ENCODE measurements at regions not wholly inside any gene's neighbourhood (a gene's known extent, or its start where the extent isn't known, plus 50 kb on each side); places are given as distances from the start of the nearest gene placed in this dataset.

- Histone ChIP-seq H3K27ac (ENCODE audit: extremely low read length, insufficient read depth, low read length) (no peak overlapping the region), H3K9me3 (ENCODE audit: low read length) (no peaks in the 10 kb centered on the region), H3K79me2 (ENCODE audit: insufficient read depth, low read length) (no peaks in the 10 kb centered on the region), H4K20me1 (ENCODE audit: insufficient read depth, low read length) (no peaks in the 10 kb centered on the region), H3K36me3 (replicated peaks in 1 of 2; ENCODE audit: control insufficient read depth in 1 of 2, insufficient read depth in 2 of 2, low read length in 2 of 2) (no peaks in the 10 kb centered on the region), H3K4me3 (replicated peaks in 1 of 3; ENCODE audit: insufficient read depth in 1 of 3, low read depth in 2 of 3, low read length in 3 of 3) (no peak overlapping the region), H3K27me3 (ENCODE audit: control insufficient read depth in 1 of 2, insufficient read depth in 2 of 2, low read length in 2 of 2) (no peaks in the 10 kb centered on the region), H2AFZ (ENCODE audit: low read length) (no peak overlapping the region), H3K9ac (ENCODE audit: insufficient read depth, low read depth, low read length) (no peak overlapping the region), H3K4me1 (ENCODE audit: insufficient read depth, low read length) (no peaks in the 10 kb centered on the region), H3K4me2 (ENCODE audit: low read depth, low read length) (no peak overlapping the region)
- no peak for FAIRE-seq
- TF ChIP-seq ZNF124 (CRISPR knock-in tag; IDR thresholded peaks at IDR 0.05) = no peak
- no peak for TF ChIP-seq KLF16 (CRISPR knock-in tag; IDR thresholded peaks at IDR 0.05)
- in situ Hi-C loops (cut with HindIII; ENCODE audit: extremely low pct_ligation_motif_present, low pct_unique_long_range_greater_than_20kb) (no loop called here), intact Hi-C loops (cut with micrococcal nuclease; ENCODE audit: unreplicated experiment) (no loop called here)
- no TSS peak for BruUV-seq (replicated peaks)
- 13% methylated on average over 5 of the region's 5 CpGs for WGBS (ENCODE audit: low lambda C conversion rate)
- DNase-seq (ENCODE audit: low spot score) = no peak
- ATAC-seq = no peak
- ChIA-PET CTCF (ENCODE audit: low intra/inter-chr PET ratio, low total read pairs) (no interaction called here), POLR2A (no interaction called here)
These were observed 280.3 kb downstream of the HACE1 start for GRCh38 chr6:104579310-104579863.

GRCh38 chr6:104575536-104575935 lies 284.2 kb downstream of the HACE1 start:
- Histone ChIP-seq H3K9me3 (ENCODE audit: low read length) (no peaks in the 10 kb centered on the region), H3K27ac (ENCODE audit: extremely low read length, insufficient read depth, low read length) (no peak overlapping the region), H3K79me2 (ENCODE audit: insufficient read depth, low read length) (no peaks in the 10 kb centered on the region), H3K4me3 (replicated peaks in 1 of 3; ENCODE audit: insufficient read depth in 1 of 3, low read depth in 2 of 3, low read length in 3 of 3) (no peak overlapping the region), H3K9ac (ENCODE audit: insufficient read depth, low read depth, low read length) (no peak overlapping the region), H3K27me3 (ENCODE audit: control insufficient read depth in 1 of 2, insufficient read depth in 2 of 2, low read length in 2 of 2) (no peaks in the 10 kb centered on the region), H3K36me3 (replicated peaks in 1 of 2; ENCODE audit: control insufficient read depth in 1 of 2, insufficient read depth in 2 of 2, low read length in 2 of 2) (no peaks in the 10 kb centered on the region), H3K4me1 (ENCODE audit: insufficient read depth, low read length) (no peaks in the 10 kb centered on the region), H2AFZ (ENCODE audit: low read length) (no peak overlapping the region), H3K4me2 (ENCODE audit: low read depth, low read length) (no peak overlapping the region), H4K20me1 (ENCODE audit: insufficient read depth, low read length) (no peaks in the 10 kb centered on the region)
- ATAC-seq (no peak), FAIRE-seq (no peak), DNase-seq (ENCODE audit: low spot score) (no peak)
- in situ Hi-C loops (cut with HindIII; ENCODE audit: extremely low pct_ligation_motif_present, low pct_unique_long_range_greater_than_20kb) (no loop called here), intact Hi-C loops (cut with micrococcal nuclease; ENCODE audit: unreplicated experiment) (no loop called here)
- CTCF ChIA-PET (ENCODE audit: low intra/inter-chr PET ratio, low total read pairs) = no interaction called here
- POLR2A ChIA-PET = no interaction called here
- BruUV-seq (replicated peaks) = no TSS peak
- TF ChIP-seq DDIT3 (CRISPR knock-in tag; IDR thresholded peaks at IDR 0.05) = no peak
- TF ChIP-seq GTF3A (CRISPR knock-in tag; conservative IDR thresholded peaks at IDR 0.05) = no peak
- TF ChIP-seq ZNF780A (CRISPR knock-in tag; IDR thresholded peaks at IDR 0.05) = no peak
- no peak for TF ChIP-seq TRIM22 (IDR thresholded peaks at IDR 0.05)
- no peak for TF ChIP-seq ZHX1 (CRISPR knock-in tag; IDR thresholded peaks at IDR 0.05; ENCODE audit: low read depth)
- TF ChIP-seq CENPBD1 (CRISPR knock-in tag; IDR thresholded peaks at IDR 0.05; ENCODE audit: borderline replicate concordance, low read depth) = no peak
- no peak for TF ChIP-seq ARID5B (CRISPR knock-in tag; IDR thresholded peaks at IDR 0.05)
- TF ChIP-seq CAMTA2 (CRISPR knock-in tag; IDR thresholded peaks at IDR 0.05; ENCODE audit: borderline replicate concordance) = no peak

All from HepG2 (cell line).